ENCODE measurements at regions not wholly inside any gene's neighbourhood (a gene's known extent, or its start where the extent isn't known, plus 50 kb on each side); places are given as distances from the start of the nearest gene placed in this dataset.

GRCh38 chr4:22900876-22901275 lies 208.1 kb downstream of the GBA3 start:
- Histone ChIP-seq H3K4me3 (ENCODE audit: control extremely low read depth in 1 of 5, extremely low read depth in 1 of 5, insufficient read depth in 1 of 5, low read depth in 2 of 5, low read length in 4 of 5) (no peak overlapping the region), H3K9ac (ENCODE audit: low read length) (no peak overlapping the region), H4K20me1 (ENCODE audit: control insufficient read depth, insufficient read depth, low read length, poor library complexity, severe bottlenecking) (no peaks in the 10 kb centered on the region), H2AFZ (ENCODE audit: insufficient read depth, low read depth, low read length, poor library complexity, severe bottlenecking) (no peak overlapping the region), H3K36me3 (replicated peaks in 1 of 2; ENCODE audit: control extremely low read depth in 1 of 2, control insufficient read depth in 1 of 2, extremely low read depth in 1 of 2, insufficient read depth in 2 of 2, low read length in 1 of 2) (no peaks in the 10 kb centered on the region), H3K79me2 (ENCODE audit: control insufficient read depth, insufficient read depth, low read length) (no peaks in the 10 kb centered on the region), H3K4me1 (ENCODE audit: control insufficient read depth in 2 of 2, insufficient read depth in 2 of 2, low read length in 2 of 2) (no peaks in the 10 kb centered on the region), H3K27ac (ENCODE audit: low read length in 2 of 2) (no peak overlapping the region), H3K27me3 (replicated peaks in 1 of 4; ENCODE audit: control extremely low read depth in 1 of 4, control insufficient read depth in 3 of 4, insufficient read depth in 4 of 4, low read length in 3 of 4) (no peaks in the 10 kb centered on the region), H3K4me2 (replicated peaks; ENCODE audit: low read depth, low read length, poor library complexity, severe bottlenecking) (no peak overlapping the region), H3K9me3 (ENCODE audit: control extremely low read depth in 1 of 3, control insufficient read depth in 2 of 3, insufficient read depth in 1 of 3, low read length in 2 of 3) (no peaks in the 10 kb centered on the region)
- no peak for ATAC-seq (ENCODE audit: low read depth)
- no peak for TF ChIP-seq EZH2 (IDR thresholded peaks at IDR 0.05; ENCODE audit: borderline replicate concordance, insufficient read depth, low read depth, low read length, poor library complexity, severe bottlenecking)
- TF ChIP-seq, protein P1, sequence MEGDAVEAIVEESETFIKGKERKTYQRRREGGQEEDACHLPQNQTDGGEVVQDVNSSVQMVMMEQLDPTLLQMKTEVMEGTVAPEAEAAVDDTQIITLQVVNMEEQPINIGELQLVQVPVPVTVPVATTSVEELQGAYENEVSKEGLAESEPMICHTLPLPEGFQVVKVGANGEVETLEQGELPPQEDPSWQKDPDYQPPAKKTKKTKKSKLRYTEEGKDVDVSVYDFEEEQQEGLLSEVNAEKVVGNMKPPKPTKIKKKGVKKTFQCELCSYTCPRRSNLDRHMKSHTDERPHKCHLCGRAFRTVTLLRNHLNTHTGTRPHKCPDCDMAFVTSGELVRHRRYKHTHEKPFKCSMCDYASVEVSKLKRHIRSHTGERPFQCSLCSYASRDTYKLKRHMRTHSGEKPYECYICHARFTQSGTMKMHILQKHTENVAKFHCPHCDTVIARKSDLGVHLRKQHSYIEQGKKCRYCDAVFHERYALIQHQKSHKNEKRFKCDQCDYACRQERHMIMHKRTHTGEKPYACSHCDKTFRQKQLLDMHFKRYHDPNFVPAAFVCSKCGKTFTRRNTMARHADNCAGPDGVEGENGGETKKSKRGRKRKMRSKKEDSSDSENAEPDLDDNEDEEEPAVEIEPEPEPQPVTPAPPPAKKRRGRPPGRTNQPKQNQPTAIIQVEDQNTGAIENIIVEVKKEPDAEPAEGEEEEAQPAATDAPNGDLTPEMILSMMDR (IDR thresholded peaks at IDR 0.05): no peak
- no peak for DNase-seq
- intact Hi-C loops (cut with micrococcal nuclease): loop anchor here (10.0 kb wide), 1 partner anchor 1514 kb away; no protein-coding TSS in a partner anchor
- WGBS (ENCODE audit: insufficient coverage): no CpG with 5 or more reads among the region's 2 CpGs
- Mint-ChIP-seq H3K27ac (no peak overlapping the region), H3K9me3 (ENCODE audit: insufficient read depth) (no peaks in the 10 kb centered on the region), H3K4me3 (no peak overlapping the region), H3K4me1 (no peaks in the 10 kb centered on the region), H3K27me3 (no peaks in the 10 kb centered on the region)
- CTCF ChIA-PET: no interaction called here
- POLR2A ChIA-PET: no interaction called here

- TF ChIP-seq, protein P1 (IDR thresholded peaks at IDR 0.05): peak; percentile 74
- no peak for TF ChIP-seq EZH2 (IDR thresholded peaks at IDR 0.05; ENCODE audit: borderline replicate concordance, insufficient read depth, low read depth, low read length, poor library complexity, severe bottlenecking)
- ChIA-PET CTCF (interaction anchor here (0.7 to 1.4 kb wide), 5 partner anchors 8 to 1521 kb away, joined by 3 to 8 read pairs (median 3); no protein-coding TSS in a partner anchor), POLR2A (no interaction called here)
- Histone ChIP-seq H3K27me3 (replicated peaks in 1 of 4; ENCODE audit: control extremely low read depth in 1 of 4, control insufficient read depth in 3 of 4, insufficient read depth in 4 of 4, low read length in 3 of 4) (no peaks in the 10 kb centered on the region), H3K9ac (ENCODE audit: low read length) (no peak overlapping the region), H3K79me2 (ENCODE audit: control insufficient read depth, insufficient read depth, low read length) (no peaks in the 10 kb centered on the region), H3K4me3 (ENCODE audit: control extremely low read depth in 1 of 5, extremely low read depth in 1 of 5, insufficient read depth in 1 of 5, low read depth in 2 of 5, low read length in 4 of 5) (no peak overlapping the region), H3K9me3 (ENCODE audit: control extremely low read depth in 1 of 3, control insufficient read depth in 2 of 3, insufficient read depth in 1 of 3, low read length in 2 of 3) (no peaks in the 10 kb centered on the region), H4K20me1 (ENCODE audit: control insufficient read depth, insufficient read depth, low read length, poor library complexity, severe bottlenecking) (no peaks in the 10 kb centered on the region), H2AFZ (ENCODE audit: insufficient read depth, low read depth, low read length, poor library complexity, severe bottlenecking) (no peak overlapping the region), H3K36me3 (replicated peaks in 1 of 2; ENCODE audit: control extremely low read depth in 1 of 2, control insufficient read depth in 1 of 2, extremely low read depth in 1 of 2, insufficient read depth in 2 of 2, low read length in 1 of 2) (no peaks in the 10 kb centered on the region), H3K4me2 (replicated peaks; ENCODE audit: low read depth, low read length, poor library complexity, severe bottlenecking) (no peak overlapping the region), H3K4me1 (ENCODE audit: control insufficient read depth in 2 of 2, insufficient read depth in 2 of 2, low read length in 2 of 2) (no peaks in the 10 kb centered on the region), H3K27ac (ENCODE audit: low read length in 2 of 2) (no peak overlapping the region)
- intact Hi-C loops (cut with micrococcal nuclease): no loop called here
- ATAC-seq (ENCODE audit: low read depth) (no peak), DNase-seq (peak; percentile 16)
- Mint-ChIP-seq H3K4me3 (no peak overlapping the region), H3K27ac (no peak overlapping the region), H3K4me1 (no peaks in the 10 kb centered on the region), H3K27me3 (no peaks in the 10 kb centered on the region), H3K9me3 (ENCODE audit: insufficient read depth) (no peaks in the 10 kb centered on the region)
- 100% methylated on average over 3 of the region's 6 CpGs for WGBS (ENCODE audit: insufficient coverage)
Observed at GRCh38 chr4:22897520-22898108, 204.9 kb downstream of the GBA3 start.
